ENCODE measurements at regions not wholly inside any gene's neighbourhood (a gene's known extent, or its start where the extent isn't known, plus 50 kb on each side); places are given as distances from the start of the nearest gene placed in this dataset.

DNA sequence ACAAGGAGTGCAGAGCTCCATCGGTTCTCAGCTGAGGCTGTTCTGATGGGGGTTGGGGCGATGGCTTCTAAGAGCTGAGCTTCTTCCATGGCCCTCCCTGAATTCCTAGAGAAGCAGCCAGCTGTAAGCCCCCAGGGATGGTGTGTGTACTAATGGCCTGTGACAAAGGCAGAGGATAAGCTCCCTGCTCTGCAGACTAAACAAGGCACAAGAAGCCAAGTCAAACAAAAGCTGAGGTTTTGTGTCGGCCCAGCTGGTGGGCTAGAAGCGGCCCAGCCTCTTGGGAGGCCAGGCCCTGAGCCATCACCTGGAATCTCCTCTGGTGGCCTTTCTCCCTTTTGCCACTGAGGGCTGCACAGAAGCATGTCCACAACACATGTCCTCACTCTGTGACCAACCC lies 75.0 kb upstream of the XPA start (continued):
- TF ChIP-seq ELF1 (IDR thresholded peaks at IDR 0.05) (no peak), TCF12 (IDR thresholded peaks at IDR 0.05) (no peak), PBX3 (IDR thresholded peaks at IDR 0.05) (no peak)

DNA sequence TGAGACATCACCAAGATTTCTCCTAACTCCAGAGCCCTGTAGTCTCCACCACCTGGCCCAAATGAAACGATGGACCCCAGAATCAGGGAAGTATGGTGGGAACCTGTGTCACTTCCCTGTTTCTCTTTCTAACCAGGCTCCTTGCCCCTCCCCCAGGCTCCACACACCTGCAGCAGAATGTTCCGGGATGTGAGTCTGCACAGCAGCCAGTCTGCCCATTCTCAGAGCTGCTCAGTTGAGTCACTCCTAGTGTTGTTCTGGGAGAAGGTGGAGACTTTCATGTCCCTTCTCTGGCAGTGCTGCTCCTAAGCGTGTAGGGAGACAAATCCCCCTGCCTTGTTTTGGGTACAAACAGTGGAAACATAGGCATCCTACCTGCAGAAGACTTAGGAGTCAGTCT lies 76.0 kb upstream of the XPA start:
- H3K4me3 ChIP-seq (ENCODE audit: low read depth in 2 of 2, low read length in 1 of 2), result no peak overlapping the region
- TF ChIP-seq EZH2phosphoT487 (IDR thresholded peaks at IDR 0.05; ENCODE audit: borderline replicate concordance, low read depth), result no peak
- TF ChIP-seq GABPA (IDR thresholded peaks at IDR 0.05; ENCODE audit: low read depth), result no peak
- TF ChIP-seq CHD2 (IDR thresholded peaks at IDR 0.05; ENCODE audit: low read length, partially characterized antibody), result no peak
- TF ChIP-seq, protein P1, sequence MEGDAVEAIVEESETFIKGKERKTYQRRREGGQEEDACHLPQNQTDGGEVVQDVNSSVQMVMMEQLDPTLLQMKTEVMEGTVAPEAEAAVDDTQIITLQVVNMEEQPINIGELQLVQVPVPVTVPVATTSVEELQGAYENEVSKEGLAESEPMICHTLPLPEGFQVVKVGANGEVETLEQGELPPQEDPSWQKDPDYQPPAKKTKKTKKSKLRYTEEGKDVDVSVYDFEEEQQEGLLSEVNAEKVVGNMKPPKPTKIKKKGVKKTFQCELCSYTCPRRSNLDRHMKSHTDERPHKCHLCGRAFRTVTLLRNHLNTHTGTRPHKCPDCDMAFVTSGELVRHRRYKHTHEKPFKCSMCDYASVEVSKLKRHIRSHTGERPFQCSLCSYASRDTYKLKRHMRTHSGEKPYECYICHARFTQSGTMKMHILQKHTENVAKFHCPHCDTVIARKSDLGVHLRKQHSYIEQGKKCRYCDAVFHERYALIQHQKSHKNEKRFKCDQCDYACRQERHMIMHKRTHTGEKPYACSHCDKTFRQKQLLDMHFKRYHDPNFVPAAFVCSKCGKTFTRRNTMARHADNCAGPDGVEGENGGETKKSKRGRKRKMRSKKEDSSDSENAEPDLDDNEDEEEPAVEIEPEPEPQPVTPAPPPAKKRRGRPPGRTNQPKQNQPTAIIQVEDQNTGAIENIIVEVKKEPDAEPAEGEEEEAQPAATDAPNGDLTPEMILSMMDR (IDR thresholded peaks at IDR 0.05), result no peak
- TF ChIP-seq MAX (IDR thresholded peaks at IDR 0.05; ENCODE audit: low read depth), result no peak
- TF ChIP-seq JUND (IDR thresholded peaks at IDR 0.05), result no peak
- no peak for TF ChIP-seq TEAD4 (IDR thresholded peaks at IDR 0.05; ENCODE audit: borderline replicate concordance, insufficient read depth)
- no peak for TF ChIP-seq POLR2AphosphoS5 (IDR thresholded peaks at IDR 0.05; ENCODE audit: low read depth, low read length)
- TF ChIP-seq, protein P2, sequence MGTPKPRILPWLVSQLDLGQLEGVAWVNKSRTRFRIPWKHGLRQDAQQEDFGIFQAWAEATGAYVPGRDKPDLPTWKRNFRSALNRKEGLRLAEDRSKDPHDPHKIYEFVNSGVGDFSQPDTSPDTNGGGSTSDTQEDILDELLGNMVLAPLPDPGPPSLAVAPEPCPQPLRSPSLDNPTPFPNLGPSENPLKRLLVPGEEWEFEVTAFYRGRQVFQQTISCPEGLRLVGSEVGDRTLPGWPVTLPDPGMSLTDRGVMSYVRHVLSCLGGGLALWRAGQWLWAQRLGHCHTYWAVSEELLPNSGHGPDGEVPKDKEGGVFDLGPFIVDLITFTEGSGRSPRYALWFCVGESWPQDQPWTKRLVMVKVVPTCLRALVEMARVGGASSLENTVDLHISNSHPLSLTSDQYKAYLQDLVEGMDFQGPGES (IDR thresholded peaks at IDR 0.05; ENCODE audit: low read depth, low read length), result no peak
- TF ChIP-seq FOXJ3 (CRISPR knock-in tag; IDR thresholded peaks at IDR 0.05), result no peak
- TF ChIP-seq, protein P3, sequence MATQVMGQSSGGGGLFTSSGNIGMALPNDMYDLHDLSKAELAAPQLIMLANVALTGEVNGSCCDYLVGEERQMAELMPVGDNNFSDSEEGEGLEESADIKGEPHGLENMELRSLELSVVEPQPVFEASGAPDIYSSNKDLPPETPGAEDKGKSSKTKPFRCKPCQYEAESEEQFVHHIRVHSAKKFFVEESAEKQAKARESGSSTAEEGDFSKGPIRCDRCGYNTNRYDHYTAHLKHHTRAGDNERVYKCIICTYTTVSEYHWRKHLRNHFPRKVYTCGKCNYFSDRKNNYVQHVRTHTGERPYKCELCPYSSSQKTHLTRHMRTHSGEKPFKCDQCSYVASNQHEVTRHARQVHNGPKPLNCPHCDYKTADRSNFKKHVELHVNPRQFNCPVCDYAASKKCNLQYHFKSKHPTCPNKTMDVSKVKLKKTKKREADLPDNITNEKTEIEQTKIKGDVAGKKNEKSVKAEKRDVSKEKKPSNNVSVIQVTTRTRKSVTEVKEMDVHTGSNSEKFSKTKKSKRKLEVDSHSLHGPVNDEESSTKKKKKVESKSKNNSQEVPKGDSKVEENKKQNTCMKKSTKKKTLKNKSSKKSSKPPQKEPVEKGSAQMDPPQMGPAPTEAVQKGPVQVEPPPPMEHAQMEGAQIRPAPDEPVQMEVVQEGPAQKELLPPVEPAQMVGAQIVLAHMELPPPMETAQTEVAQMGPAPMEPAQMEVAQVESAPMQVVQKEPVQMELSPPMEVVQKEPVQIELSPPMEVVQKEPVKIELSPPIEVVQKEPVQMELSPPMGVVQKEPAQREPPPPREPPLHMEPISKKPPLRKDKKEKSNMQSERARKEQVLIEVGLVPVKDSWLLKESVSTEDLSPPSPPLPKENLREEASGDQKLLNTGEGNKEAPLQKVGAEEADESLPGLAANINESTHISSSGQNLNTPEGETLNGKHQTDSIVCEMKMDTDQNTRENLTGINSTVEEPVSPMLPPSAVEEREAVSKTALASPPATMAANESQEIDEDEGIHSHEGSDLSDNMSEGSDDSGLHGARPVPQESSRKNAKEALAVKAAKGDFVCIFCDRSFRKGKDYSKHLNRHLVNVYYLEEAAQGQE (IDR thresholded peaks at IDR 0.05; ENCODE audit: low read depth, low read length), result no peak
- TF ChIP-seq NRF1 (IDR thresholded peaks at IDR 0.05; ENCODE audit: low read depth, low read length), result no peak
- no peak for TF ChIP-seq TCF12 (IDR thresholded peaks at IDR 0.05)
- no peak for TF ChIP-seq RFX5 (IDR thresholded peaks at IDR 0.05; ENCODE audit: low read length)
- no peak for TF ChIP-seq MEF2A (IDR thresholded peaks at IDR 0.05; ENCODE audit: borderline replicate concordance, low read depth)
- TF ChIP-seq MXI1 (IDR thresholded peaks at IDR 0.05; ENCODE audit: low read depth, low read length), result no peak
- TF ChIP-seq RCOR1 (IDR thresholded peaks at IDR 0.05; ENCODE audit: low read length), result no peak
- no peak for TF ChIP-seq GATA2 (CRISPR knock-in tag; IDR thresholded peaks at IDR 0.05)
- no peaks in the 10 kb centered on the region; the same call in 1 of the 2 replicates for H3K27me3 ChIP-seq (ENCODE audit: insufficient read depth)
- no peak overlapping the region for H3K27ac ChIP-seq (ENCODE audit: low read depth in 2 of 2, low read length in 1 of 2)
- H3K4me1 ChIP-seq (ENCODE audit: control insufficient read depth in 1 of 2, insufficient read depth in 2 of 2, low read depth in 1 of 2, low read length in 1 of 2), result no peaks in the 10 kb centered on the region
- H3K9me2 ChIP-seq, result no peaks in the 10 kb centered on the region
- no peaks in the 10 kb centered on the region for H4K20me1 ChIP-seq (ENCODE audit: insufficient read depth)
- no peaks in the 10 kb centered on the region for H3F3A ChIP-seq (replicated peaks; ENCODE audit: insufficient read depth)
- WGBS (ENCODE audit: low lambda C conversion rate), result 20% methylated on average over 2 of the region's 3 CpGs
- ChIA-PET POLR2A (no interaction called here), CTCF (no interaction called here)
- H3K4me2 ChIP-seq, result no peak overlapping the region
- H3K9me3 ChIP-seq, result no peaks in the 10 kb centered on the region
- DNase-seq, result no peak
- no peak overlapping the region for H2AFZ ChIP-seq (ENCODE audit: low read depth)
- no peaks in the 10 kb centered on the region for H3K36me3 ChIP-seq (replicated peaks in 1 of 2; ENCODE audit: control insufficient read depth in 1 of 2, insufficient read depth in 2 of 2, low read length in 1 of 2)
- H3K9ac ChIP-seq, result no peak overlapping the region
- H3K79me2 ChIP-seq (ENCODE audit: insufficient read depth), result no peaks in the 10 kb centered on the region

Data from SK-N-SH (cell line).